LoVo (cell line): ENCODE measurements at regions not wholly inside any gene's neighbourhood (a gene's known extent, or its start where the extent isn't known, plus 50 kb on each side); places are given as distances from the start of the nearest gene placed in this dataset.

Source experiments
- DNase-seq: peaks from one replicate; pipeline ENCODE4 v3.0.0-alpha.2; 2016; ENCODE audit warnings: low spot score

DNA sequence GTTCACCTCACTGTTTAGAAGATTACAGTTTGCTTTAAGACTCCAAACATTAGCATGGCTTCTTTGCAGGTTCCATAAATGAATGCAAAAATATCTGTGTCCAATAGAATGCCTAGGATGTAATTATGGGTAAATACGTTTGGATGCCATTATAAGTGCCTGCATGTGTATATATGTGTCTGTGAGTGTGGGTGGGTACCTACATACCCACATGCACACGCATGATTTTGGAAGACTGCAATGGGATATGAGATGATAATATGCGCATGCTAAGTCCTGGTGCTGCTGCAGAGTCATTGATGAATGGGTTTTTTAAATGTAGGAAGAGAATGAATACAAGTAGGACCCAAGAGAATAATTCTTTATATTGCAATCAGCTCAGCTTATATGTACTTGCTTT is 406.4 kb downstream of the ZSWIM6 start:
- DNase-seq: no peak

DNA sequence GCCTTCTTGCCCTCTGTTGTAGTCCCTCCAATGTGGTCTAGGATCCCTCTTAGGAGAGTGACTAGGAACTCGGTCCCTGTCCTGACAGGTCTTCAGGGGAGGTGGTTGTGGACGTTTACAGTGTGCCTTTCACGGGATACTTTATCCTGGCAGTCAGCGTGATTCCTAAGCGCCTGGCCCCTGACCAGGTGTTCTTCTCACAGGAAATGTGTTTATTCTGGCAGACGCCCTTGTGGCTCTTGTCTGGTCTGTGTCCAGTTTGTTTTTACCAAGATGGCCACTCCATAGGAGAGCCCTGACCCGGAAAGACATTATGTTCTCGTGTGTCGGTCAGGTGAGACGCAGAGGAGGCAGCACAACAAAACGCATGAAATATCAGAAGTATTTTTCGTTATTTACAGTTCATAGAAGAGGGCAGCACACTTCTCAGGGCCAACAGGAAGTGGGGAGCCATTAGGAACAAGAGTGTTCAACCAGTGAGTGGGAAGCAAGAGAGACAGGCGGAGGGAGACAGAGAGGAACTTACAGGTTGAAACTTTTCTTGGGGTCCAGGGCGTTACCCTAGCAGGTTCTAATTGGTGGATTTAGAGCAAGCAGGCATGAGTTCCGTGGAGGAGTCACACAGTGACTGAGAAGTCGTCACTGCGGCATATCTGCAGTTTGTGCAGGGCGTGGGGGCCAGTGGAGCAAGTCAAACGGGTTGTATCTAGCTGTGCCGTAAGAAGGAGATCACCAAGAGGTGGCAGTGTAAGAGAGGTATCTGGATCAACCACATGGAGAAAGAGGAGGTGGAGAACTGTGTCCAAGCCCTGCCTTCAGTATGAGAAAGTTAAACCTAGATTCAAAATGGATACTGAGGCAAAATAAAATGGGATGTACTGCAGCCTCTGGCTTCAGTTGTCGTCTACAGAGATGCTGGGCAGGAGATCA is 412.9 kb downstream of the ZSWIM6 start:
- no peak for DNase-seq

DNA sequence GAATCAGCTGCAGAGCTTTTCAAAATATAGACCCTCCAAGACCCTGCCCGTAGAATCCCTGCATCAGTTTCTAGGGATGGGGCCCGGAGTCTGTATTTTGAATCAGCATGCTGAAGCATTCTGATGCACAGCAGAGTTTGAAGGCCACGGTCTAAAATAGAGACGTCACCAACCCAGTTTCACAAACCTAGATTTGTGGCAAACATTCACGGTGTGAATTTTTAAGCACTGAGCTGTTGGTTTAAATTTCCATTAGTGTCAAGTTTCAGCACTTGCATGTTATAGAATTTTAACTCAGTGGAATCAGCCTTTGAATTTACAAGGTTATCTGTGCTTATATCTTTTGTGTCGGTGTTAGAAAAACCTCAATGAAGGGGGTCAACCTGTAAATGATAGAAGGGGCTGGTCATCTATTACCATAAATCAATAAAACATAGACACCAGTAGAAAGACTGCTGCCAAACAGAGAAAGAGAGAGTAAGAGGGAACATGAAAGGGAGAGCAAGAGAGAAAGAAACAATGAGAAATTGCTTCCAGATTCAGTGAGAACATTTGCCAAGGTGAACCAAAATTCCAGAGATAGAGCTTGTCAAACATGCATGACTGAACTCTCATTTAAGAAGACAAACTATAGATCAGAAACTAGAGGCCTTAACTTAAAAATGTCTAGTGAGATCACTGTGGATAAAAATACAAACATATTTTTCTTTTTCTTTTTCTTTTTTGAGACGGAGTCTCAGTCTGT is 414.9 kb downstream of the ZSWIM6 start:
- no peak for DNase-seq

DNA sequence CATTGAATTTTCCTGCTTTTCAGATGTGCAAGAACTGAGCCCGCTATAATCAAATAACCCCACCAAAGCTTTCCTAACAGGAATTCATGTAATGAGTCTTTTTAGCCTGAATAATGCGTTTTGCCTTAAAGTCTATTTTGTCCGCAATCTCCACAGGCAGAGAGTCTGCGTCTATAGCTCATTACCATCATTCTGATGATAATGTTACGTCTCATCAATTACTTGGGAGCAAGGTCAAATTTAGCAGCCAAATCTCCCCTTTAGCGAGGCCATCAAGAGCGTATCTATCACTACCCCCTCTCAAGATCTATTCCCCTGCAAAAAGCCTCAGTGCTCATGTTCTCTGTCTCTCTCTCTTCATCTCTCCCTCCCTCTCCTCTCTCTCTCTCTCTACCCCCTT is 416.1 kb downstream of the ZSWIM6 start:
- no peak for DNase-seq

DNA sequence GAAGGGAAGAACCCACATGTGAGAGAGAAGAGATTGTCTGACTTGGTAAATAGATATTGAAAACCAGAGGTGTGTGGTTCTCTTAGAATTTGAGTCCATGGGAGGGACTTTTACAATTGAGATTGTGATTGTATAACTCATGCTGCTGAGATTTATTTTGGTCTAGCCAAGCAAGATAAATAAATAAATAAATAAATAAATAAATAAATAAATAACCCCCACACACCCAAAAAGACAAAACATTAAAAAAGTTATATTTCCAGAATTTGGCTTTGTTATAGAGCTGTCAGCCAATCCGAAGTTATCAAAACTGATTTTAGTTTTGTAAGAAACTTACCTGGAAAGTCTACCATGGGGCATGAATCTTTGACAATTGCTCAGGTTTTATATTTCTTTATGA is 416.6 kb downstream of the ZSWIM6 start:
- DNase-seq: no peak

DNA sequence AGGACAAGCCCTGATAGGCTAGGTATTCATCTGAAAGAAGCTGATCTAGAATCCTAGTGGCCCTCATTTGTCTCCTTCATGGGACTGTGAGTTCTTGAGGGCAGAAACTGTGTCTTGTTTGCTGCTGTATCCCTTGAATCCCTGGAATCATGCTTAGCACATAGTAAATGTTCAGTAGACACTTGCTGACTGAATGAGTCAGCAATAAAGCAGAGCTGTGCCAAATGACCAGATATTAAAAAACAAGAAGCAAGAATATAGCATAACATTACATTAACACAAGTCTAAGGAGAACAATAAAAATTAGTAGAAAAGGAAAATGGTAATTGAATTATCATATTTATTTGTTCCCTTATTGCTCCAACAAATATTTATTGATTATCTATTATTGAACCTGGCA is 420.5 kb downstream of the ZSWIM6 start:
- no peak for DNase-seq

DNA sequence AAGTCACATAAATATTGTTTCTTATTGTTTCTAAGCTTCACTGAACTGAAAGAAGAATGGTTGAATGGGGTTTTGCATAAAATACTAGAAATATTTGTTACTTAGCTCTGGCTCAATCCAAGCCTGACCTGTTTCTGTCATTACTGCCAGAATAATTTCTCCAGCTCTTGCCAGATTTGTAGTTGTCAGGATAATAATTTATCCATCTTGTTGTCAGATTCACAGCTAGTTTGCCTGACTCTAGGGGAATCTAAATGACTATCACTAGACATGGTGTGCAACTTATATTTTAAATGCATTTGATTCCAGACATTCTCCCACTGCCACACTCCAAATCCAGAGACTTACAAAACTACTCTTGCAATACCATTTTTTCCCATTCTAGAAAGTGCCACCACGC is 422.7 kb downstream of the ZSWIM6 start:
- DNase-seq: no peak

DNA sequence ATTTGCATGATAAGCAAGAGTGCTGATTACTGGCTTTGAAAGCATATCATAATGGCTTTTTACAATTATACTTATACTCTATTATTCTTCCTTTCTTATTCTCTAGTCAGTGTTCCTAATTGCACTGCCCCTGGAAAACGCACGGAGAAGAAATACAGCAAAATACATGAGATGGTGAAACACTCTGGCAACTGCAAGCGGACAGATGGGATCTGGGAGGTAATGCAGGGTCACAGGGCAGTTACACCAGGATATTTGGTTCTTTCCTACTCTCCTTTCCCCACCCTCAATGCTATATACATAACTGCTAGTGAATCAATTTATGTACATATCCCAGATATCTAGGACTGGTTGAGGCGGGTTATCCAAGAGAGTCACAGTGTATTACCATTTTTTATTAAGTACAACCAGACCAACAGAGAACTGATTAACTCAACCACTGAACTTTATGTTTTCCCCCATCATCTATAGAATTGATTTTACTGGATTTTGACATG is 423.7 kb downstream of the ZSWIM6 start:
- DNase-seq: no peak

DNA sequence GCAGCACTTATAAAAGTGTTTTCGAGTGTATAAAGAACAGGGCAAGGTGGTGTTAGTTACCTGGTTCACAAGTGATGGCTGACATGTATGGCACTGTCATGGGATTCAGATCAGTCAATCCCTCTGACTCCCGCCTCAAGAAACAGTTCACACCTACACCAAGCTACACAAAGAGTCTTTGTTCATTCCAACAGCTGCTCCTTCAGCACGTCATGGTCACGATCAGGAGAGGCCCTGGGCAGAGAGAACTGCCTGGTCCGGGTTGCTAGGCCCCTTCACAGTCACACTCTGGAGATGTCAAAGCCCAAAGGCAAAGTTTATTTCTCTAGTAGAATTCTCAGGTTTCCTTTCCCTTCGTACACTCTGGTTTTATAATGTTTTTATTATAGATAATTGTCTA is 426.7 kb downstream of the ZSWIM6 start:
- no peak for DNase-seq

DNA sequence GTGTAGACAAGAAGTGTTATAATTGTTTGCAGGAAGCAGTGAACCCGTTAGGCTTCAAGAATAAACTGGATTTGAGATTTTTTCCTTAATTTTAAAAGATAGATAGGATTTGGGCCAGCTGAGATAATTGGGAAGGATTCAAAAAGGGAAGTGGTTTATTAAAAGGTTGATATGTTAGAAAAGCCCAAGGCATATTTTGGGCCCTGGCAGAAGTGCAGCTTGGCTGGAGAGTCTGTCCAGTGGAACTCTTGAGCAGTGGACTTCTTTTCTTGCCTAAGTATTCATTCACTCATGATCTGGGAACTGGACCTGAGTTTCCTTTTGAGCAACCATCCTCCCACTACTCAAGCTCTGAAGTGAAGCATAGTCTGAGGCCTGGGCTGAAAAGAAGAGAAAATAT is 433.4 kb downstream of the ZSWIM6 start:
- no peak for DNase-seq

DNA sequence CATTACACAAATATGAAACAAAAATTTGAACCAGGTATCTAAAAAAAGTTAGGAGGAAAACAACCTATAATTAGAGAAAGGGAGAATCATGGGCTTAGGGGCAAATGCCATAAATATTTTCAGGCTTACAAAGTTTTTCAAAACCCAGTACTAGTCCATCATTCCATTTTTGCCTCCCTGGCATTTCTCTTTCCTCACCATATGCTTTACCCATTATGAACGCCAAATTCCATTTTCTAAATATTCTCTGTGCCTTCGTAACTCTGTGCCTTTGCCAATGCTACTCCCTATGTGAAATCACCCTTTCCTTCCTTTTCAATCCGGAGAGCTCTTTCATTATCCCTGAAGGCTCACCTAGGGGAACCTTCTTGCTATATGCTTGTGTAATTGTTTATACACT is 434.1 kb downstream of the ZSWIM6 start:
- DNase-seq: no peak

DNA sequence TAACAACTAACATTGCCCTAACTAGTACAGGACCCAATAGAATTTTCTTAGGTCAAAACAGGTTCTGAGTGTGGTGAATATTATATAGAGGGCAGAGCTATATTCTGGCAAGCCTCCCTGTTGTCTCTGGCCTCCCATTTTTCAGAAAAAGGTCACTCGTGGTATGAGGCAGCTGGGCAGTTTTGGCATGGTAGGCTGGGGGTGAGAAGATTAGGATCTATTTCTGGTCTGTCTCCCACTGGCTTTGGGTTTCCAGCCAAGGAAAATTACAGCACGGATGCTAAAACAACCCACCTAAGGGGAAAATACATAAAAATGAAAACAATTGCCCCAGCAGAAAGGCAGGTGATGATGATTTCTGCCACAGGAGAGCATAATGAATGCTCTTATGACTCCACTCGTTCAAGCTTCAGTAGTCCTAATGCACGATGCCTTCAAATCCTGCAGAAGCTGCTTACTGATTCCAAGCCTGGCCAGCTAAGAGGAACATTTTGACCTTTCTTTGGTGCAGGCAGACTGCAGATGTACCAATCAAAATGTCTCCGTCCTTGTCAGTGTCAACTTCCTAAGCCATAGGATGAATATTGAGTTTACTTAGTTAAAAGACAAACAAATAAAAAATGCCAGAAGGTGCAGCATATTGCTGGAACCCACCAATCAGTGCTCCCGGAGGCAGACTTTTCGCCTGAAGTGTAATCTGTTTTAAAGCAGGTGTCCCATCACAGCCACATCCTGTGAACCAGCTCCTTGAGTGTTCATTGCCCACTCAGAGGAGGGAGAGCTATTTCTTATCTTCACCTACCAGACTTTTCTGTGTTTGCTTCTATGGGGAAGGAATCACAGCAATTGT is 435.4 kb downstream of the ZSWIM6 start:
- DNase-seq: no peak

DNA sequence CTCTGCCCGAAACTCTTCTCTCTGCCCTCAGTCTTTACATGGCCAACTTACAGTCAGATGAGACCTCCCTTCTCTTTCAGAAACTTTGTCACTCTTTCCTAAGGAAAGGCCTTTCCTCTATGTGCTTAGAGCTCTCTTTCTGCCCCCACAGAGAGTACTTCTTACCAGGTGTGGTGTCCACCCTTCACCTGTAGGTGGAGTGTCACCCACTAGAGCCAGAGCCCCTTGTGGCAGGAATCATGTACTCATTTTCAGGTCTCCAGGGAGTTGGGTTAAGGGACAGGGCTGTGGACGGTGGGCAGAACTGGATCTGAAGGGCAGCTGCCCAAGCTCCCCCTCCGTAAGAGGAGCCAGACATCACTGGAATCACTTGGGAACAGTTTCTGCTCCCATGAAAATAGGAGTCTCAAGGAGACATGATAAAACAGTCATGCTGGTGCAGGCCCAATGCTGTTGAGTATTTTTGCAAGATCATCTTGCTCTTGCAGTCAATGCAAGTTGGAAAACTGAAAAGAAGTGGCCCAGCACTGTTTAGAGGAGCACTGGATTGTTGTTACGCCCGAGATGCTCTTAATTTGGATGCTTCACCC is 436.7 kb downstream of the ZSWIM6 start:
- DNase-seq: peak; percentile 58

DNA sequence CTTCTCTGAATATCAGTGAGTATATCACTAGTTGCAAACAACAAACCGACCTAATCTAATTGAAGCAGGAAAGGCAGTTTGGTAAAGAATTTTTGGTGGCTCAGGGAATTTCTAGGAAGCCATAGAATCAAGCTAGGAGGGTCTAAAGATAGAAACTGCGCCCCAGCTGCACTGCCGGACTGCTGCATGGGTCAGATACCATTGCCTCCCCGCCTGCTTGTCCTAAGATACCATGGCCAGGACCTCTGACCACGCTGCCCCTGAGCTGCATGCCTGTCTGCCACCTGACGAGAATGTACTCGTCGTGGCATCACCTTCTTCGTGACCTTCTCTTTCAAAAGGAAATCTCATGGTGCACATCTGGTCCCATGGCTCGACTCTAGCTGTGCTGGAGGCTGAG is 439.0 kb downstream of the ZSWIM6 start:
- no peak for DNase-seq

DNA sequence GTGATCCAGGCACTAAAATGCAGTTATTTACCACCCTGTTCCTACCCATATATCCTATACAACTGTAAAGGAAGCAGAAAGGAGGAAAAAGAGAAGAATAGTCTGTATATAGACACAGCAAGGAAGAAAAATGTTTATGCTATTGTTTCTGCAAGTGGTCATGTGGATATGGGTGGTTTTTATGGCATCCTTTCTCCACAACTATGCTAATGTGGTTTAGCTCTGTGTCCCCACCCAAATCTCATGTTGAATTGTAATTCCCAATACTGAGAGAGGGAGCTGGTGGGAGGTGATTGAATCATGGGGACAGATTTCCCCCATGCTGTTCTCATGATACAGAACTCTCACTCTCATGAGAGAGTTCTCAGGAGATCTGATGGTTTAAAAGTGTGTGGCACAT is 439.8 kb downstream of the ZSWIM6 start:
- no peak for DNase-seq

DNA sequence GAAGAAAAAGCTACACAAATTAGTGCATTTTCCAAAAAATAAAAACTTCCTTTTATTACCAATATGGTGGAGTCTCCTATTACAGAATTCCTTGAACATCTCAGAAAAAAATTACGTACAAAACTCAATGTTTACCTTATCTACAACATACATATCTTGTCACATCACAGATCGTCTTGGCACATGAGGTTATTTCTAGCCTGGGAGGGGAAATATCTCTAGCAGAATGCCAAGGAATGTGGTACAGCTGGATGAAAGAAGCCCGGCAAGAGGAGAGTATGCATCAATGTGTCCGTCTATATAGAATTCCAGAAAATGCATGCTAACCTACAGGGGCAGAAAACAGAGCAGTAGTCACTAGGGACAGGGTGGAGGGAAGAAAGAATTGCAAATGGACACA is 443.8 kb downstream of the ZSWIM6 start:
- DNase-seq: no peak

DNA sequence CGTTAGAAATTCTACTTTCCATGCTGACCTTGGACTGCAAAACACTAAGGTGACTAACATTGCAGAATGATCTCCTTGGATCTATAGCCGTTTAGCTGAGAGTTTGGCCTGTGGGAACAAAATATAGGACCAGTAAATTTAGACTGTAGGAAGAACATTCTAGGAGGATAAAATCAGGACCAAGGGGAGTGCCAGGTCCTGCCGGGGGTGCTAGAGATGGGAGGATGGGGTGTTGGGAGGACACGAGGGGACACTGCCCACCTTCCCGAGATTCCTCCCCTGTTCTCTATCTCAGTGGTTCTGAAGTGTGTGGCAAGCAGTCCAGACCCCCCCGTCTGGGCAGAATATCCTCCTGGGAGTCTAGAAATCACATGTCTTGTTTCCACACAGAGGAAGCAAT is 445.2 kb downstream of the ZSWIM6 start:
- no peak for DNase-seq

DNA sequence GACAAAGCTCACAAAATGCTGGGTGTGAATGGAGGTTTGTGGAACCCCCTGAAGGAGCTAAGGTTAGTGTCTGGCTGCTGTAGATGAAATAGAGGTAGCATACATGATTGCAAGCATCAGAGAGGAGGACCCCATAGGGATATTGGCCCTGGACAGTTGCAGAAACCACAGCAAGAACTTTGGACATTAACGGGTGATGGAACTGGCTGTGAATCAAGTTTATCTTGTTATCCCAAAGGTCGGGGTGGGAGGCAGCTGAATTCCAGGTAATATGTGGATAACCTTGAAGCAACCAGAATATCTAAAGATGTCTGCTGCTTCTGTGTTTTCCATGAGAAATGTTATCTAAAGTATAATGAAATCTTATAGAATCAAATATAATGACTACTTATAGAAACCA is 447.7 kb downstream of the ZSWIM6 start:
- no peak for DNase-seq

DNA sequence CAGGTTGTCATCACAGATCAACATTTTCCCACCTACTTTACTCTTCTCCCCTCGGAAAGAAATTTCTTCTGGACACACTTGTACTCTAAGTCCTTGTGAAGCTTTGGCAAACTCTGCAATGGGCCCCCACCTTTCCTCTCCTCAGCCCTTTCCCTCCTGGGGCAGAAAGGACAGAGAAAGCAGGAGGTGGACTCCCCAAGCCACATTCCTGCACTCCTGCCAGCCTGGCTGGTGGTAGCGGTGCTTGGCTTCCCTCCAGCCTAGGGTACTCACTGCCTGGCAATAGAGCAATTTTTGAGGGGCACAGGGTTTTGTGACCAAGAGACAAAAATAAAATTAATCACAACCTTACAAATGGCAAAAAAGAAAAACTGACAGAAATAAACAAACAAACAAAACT is 451.4 kb downstream of the ZSWIM6 start:
- no peak for DNase-seq

DNA sequence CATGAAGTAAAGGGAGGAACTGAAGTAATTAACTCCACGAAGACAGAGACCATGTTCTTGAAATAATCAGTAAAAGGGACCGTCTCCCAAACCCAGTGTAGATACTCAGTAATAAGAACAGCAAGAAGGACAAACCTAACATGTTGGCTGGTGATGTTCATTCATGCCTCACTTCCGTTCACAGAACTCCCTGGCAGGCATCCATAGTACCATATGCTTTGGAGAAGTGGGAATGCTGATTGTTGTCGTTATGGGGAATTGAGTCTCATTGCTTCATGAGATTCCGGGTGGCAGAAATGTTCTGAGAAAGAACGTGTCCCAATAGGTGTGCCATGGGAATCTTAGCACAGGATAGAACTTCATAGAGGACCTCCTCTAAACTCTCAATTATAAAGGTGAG is 452.3 kb downstream of the ZSWIM6 start:
- no peak for DNase-seq

DNA sequence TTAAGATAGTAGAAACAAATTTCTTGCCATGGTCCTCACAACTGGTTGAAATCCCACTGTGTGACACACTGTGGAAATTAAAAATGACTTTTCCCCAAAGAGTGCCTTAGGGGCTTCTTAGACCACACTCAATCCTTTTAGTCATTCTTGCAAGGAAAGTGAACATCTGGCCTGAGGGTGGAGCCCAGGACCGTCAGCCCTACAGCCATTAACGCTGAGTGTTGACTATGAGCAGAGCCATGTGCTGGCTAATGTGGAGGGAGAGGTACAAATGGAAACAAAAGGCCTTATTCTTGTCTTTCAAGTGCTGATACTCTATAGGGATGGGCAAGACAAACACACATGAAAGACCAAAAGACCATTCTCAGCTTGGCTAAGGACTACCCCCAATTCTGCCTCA is 456.5 kb downstream of the ZSWIM6 start:
- no peak for DNase-seq

DNA sequence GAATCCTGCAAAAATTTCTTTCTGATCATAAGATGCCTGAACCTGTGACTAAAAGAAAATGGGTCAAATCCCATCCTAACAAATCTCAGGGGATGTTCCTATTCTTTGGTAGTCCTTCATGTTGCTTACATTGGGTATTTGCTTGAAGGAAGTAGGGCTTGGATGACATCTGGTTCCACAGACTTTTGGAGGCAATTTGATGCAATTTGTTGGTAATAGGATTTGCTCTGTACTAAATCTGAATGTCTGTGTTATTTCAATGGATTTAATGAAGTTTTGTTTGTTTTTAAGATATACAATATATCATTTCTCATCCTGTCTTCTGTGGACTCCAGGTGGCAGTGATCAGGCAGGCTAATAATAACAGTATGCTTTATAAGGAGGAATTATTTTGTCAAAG is 457.9 kb downstream of the ZSWIM6 start:
- no peak for DNase-seq
